ENCODE measurements at regions not wholly inside any gene's neighbourhood (a gene's known extent, or its start where the extent isn't known, plus 50 kb on each side); places are given as distances from the start of the nearest gene placed in this dataset.

- Histone ChIP-seq H3K9me3 (no peaks in the 10 kb centered on the region), H3K4me3 (no peak overlapping the region), H3K36me3 (no peaks in the 10 kb centered on the region), H3K27me3 (no peaks in the 10 kb centered on the region)
- DNase-seq: no peak
Measured at GRCh38 chr4:181566490-181566889, 676.7 kb upstream of the TENM3 start.

GRCh38 chr4:181569553-181569952, 673.6 kb upstream of the TENM3 start:
- Histone ChIP-seq H3K9me3 (no peaks in the 10 kb centered on the region), H3K4me3 (no peak overlapping the region), H3K27me3 (no peaks in the 10 kb centered on the region), H3K36me3 (no peaks in the 10 kb centered on the region)
- no peak for DNase-seq

- Histone ChIP-seq H3K27me3 (no peaks in the 10 kb centered on the region), H3K9me3 (no peaks in the 10 kb centered on the region), H3K4me3 (no peak overlapping the region), H3K36me3 (no peaks in the 10 kb centered on the region)
- DNase-seq: no peak
Measured at GRCh38 chr4:181578911-181579310, 664.3 kb upstream of the TENM3 start.

- H3K9me3 ChIP-seq: no peaks in the 10 kb centered on the region
- no peaks in the 10 kb centered on the region for H3K27me3 ChIP-seq
- H3K36me3 ChIP-seq: no peaks in the 10 kb centered on the region
- no peak for DNase-seq
- H3K4me3 ChIP-seq: no peak overlapping the region
Measured at GRCh38 chr4:181579486-181579885, 663.7 kb upstream of the TENM3 start.

GRCh38 chr4:181581983-181582382, 661.2 kb upstream of the TENM3 start:
- Histone ChIP-seq H3K9me3 (no peaks in the 10 kb centered on the region), H3K27me3 (no peaks in the 10 kb centered on the region), H3K36me3 (no peaks in the 10 kb centered on the region), H3K4me3 (no peak overlapping the region)
- no peak for DNase-seq

- Histone ChIP-seq H3K27me3 (no peaks in the 10 kb centered on the region), H3K4me3 (no peak overlapping the region), H3K9me3 (no peaks in the 10 kb centered on the region), H3K36me3 (no peaks in the 10 kb centered on the region)
- DNase-seq: no peak
Measured at GRCh38 chr4:181582595-181582994, 660.6 kb upstream of the TENM3 start.

- Histone ChIP-seq H3K4me3 (no peak overlapping the region), H3K36me3 (no peaks in the 10 kb centered on the region), H3K9me3 (no peaks in the 10 kb centered on the region), H3K27me3 (no peaks in the 10 kb centered on the region)
- DNase-seq: no peak
Measured at GRCh38 chr4:181588733-181589302, 654.4 kb upstream of the TENM3 start.

- no peak for DNase-seq
- H3K27me3 ChIP-seq: no peaks in the 10 kb centered on the region
- no peaks in the 10 kb centered on the region for H3K36me3 ChIP-seq
Measured at GRCh38 chr4:181592221-181592745, 650.9 kb upstream of the TENM3 start.

GRCh38 chr4:181593703-181594102, 649.5 kb upstream of the TENM3 start:
- Histone ChIP-seq H3K27me3 (no peaks in the 10 kb centered on the region), H3K36me3 (no peaks in the 10 kb centered on the region), H3K4me3 (no peak overlapping the region), H3K9me3 (no peaks in the 10 kb centered on the region)
- no peak for DNase-seq

More at GRCh38 chr4:181592221-181592745, 650.9 kb upstream of the TENM3 start:
- no peak overlapping the region for H3K4me3 ChIP-seq
- H3K9me3 ChIP-seq: no peaks in the 10 kb centered on the region

GRCh38 chr4:181594188-181594587, 649.0 kb upstream of the TENM3 start:
- no peak for DNase-seq
- Histone ChIP-seq H3K36me3 (no peaks in the 10 kb centered on the region), H3K4me3 (no peak overlapping the region), H3K27me3 (no peaks in the 10 kb centered on the region), H3K9me3 (no peaks in the 10 kb centered on the region)

GRCh38 chr4:181595716-181596115, 647.5 kb upstream of the TENM3 start:
- Histone ChIP-seq H3K27me3 (no peaks in the 10 kb centered on the region), H3K36me3 (no peaks in the 10 kb centered on the region), H3K4me3 (no peak overlapping the region), H3K9me3 (no peaks in the 10 kb centered on the region)
- DNase-seq: no peak

- Histone ChIP-seq H3K4me3 (no peak overlapping the region), H3K36me3 (no peaks in the 10 kb centered on the region), H3K27me3 (no peaks in the 10 kb centered on the region), H3K9me3 (no peaks in the 10 kb centered on the region)
- DNase-seq: peak; percentile 31
Measured at GRCh38 chr4:181597766-181598165, 645.4 kb upstream of the TENM3 start.

GRCh38 chr4:181599134-181599533, 644.1 kb upstream of the TENM3 start:
- H3K36me3 ChIP-seq: no peaks in the 10 kb centered on the region
- no peak for DNase-seq
- no peaks in the 10 kb centered on the region for H3K27me3 ChIP-seq
- no peaks in the 10 kb centered on the region for H3K9me3 ChIP-seq
- H3K4me3 ChIP-seq: no peak overlapping the region

- no peaks in the 10 kb centered on the region for H3K9me3 ChIP-seq
- H3K4me3 ChIP-seq: no peak overlapping the region
- no peak for DNase-seq
- no peaks in the 10 kb centered on the region for H3K27me3 ChIP-seq
- H3K36me3 ChIP-seq: no peaks in the 10 kb centered on the region
Measured at GRCh38 chr4:181601103-181601502, 642.1 kb upstream of the TENM3 start.

- H3K4me3 ChIP-seq: no peak overlapping the region
- no peaks in the 10 kb centered on the region for H3K27me3 ChIP-seq
- no peaks in the 10 kb centered on the region for H3K9me3 ChIP-seq
- H3K36me3 ChIP-seq: no peaks in the 10 kb centered on the region
- no peak for DNase-seq
Measured at GRCh38 chr4:181604546-181604945, 638.7 kb upstream of the TENM3 start.

- no peaks in the 10 kb centered on the region for H3K36me3 ChIP-seq
- DNase-seq: no peak
- H3K9me3 ChIP-seq: no peaks in the 10 kb centered on the region
- H3K4me3 ChIP-seq: no peak overlapping the region
- H3K27me3 ChIP-seq: no peaks in the 10 kb centered on the region
Measured at GRCh38 chr4:181606300-181606699, 636.9 kb upstream of the TENM3 start.

GRCh38 chr4:181608181-181608580, 635.0 kb upstream of the TENM3 start:
- DNase-seq: no peak
- no peaks in the 10 kb centered on the region for H3K27me3 ChIP-seq
- H3K9me3 ChIP-seq: no peaks in the 10 kb centered on the region
- H3K36me3 ChIP-seq: no peaks in the 10 kb centered on the region
- no peak overlapping the region for H3K4me3 ChIP-seq

- no peak for DNase-seq
- H3K4me3 ChIP-seq: no peak overlapping the region
- no peaks in the 10 kb centered on the region for H3K36me3 ChIP-seq
- no peaks in the 10 kb centered on the region for H3K27me3 ChIP-seq
- H3K9me3 ChIP-seq: no peaks in the 10 kb centered on the region
Measured at GRCh38 chr4:181611033-181611711, 632.0 kb upstream of the TENM3 start.

Measured in MG63 (cell line).